GM12891 (cell line): ENCODE measurements at regions not wholly inside any gene's neighbourhood (a gene's known extent, or its start where the extent isn't known, plus 50 kb on each side); places are given as distances from the start of the nearest gene placed in this dataset.

Source experiments
- POLR2A ChIP-seq: IDR thresholded peaks from 2 replicates; pipeline ENCODE4 v1.6.1; 2011; ENCODE audit warnings: low read depth, low read length, control low read depth
- POLR2AphosphoS5 ChIP-seq: IDR thresholded peaks from 2 replicates; pipeline ENCODE4 v1.6.1; 2011; ENCODE audit warnings: low read depth, low read length, control low read depth

DNA sequence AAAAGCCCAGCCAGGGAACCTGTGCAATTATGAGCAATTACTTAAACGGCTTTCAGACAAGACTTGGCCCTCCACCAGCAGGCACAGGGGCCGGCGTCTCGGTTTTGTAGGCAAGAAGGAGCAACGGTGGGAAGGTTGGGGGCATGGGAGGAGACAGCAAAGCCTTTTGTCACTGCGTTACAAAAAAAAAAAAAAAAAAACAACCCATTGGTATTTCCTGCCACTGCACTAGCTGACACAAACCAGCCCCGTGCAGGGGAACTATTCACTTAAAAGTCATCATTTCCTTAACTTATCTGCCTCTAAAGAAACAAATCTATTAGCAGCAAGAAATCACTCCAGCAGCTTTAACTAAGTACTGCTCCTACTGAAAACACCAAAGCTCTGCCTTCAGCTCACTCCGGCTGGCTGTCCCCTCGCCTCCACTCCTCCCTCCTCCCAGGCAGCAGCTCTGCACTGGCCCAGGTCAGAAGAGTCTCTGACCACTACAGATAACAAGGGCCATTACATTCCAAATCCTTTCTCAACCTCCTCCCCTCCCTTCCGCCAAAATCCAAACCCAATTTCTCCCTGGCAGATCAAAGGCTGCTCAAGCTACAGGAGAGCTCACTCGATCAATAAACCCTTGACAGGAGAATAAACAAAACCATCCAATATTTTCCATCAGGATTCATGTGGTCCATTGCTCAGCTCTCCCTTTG lies 105.2 kb upstream of the CDKN3 start:
- TF ChIP-seq POLR2AphosphoS5, result no peak
- no peak for TF ChIP-seq POLR2A
